ENCODE measurements at regions not wholly inside any gene's neighbourhood (a gene's known extent, or its start where the extent isn't known, plus 50 kb on each side); places are given as distances from the start of the nearest gene placed in this dataset.

DNA sequence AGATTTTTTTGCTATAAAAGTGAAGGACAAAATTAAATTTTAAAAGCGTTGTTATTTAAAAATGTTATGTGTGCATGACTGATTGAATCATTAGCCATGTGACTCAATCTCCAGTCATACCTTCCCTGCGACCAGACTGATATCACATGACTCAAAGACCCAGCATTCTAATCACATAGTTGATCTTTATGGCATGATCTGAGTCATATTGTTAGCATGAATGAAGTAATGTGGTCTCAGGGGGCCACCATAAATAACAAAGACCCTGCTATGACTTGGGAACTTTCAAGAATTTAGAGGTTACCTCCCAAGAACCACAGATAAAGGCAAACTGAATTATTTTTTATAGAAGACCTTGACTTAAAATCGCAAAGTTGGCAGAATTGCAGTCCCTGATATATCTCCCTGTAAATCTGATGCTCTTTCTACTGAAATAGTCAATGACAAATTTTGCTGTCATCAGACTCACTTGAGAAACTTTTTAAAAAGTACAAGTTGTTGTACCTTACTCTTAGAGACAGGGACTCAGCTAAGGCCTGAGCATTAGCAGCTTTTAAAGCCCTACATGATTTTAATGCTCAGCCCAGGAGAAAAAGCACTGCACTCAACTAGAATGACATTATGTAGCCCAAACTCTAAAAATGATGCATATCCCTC lies 717.3 kb downstream of the XPNPEP1 start:
- ATAC-seq (no peak), DNase-seq (ENCODE audit: low read depth, low spot score) (no peak)
- ChIA-PET RAD21 (ENCODE audit: low non-redundant PET in 1 of 2, low total read pairs in 2 of 2, uncharacterized antibody in 2 of 2, unreplicated experiment in 2 of 2) (no interaction called here), CTCF (no interaction called here), POLR2A (no interaction called here)
- Histone ChIP-seq H2AFZ (ENCODE audit: low read depth, low read length, poor library complexity, severe bottlenecking) (no peak overlapping the region), H3K27me3 (ENCODE audit: insufficient read depth, low read length) (no peaks in the 10 kb centered on the region), H3K9ac (ENCODE audit: low read length) (no peak overlapping the region), H3K4me2 (ENCODE audit: low read length) (no peak overlapping the region), H3K79me2 (ENCODE audit: insufficient read depth, low read length) (no peaks in the 10 kb centered on the region), H3K27ac (ENCODE audit: low read depth, low read length) (no peak overlapping the region), H3K9me3 (ENCODE audit: control insufficient read depth in 1 of 2, insufficient read depth in 1 of 2, low read depth in 1 of 2, low read length in 2 of 2) (peaks cover 14 to 30% of the 10 kb centered on the region in 2 experiments; a peak in 2 of 4 replicates), H3K9me2 (ENCODE audit: insufficient read depth) (no peaks in the 10 kb centered on the region), H4K20me1 (ENCODE audit: insufficient read depth) (no peaks in the 10 kb centered on the region), H3K4me1 (ENCODE audit: control insufficient read depth in 1 of 2, insufficient read depth in 2 of 2, low read length in 2 of 2) (no peaks in the 10 kb centered on the region), H3K4me3 (replicated peaks in 1 of 2; ENCODE audit: low read depth in 1 of 2, low read length in 2 of 2) (no peak overlapping the region), H3K36me3 (ENCODE audit: control insufficient read depth in 1 of 2, insufficient read depth in 2 of 2, low read length in 2 of 2) (no peaks in the 10 kb centered on the region)
- no TSS peak for BruUV-seq (replicated peaks)
- TF ChIP-seq POLR2AphosphoS5 (IDR thresholded peaks at IDR 0.05; ENCODE audit: low read depth, low read length) = no peak
- TF ChIP-seq CEBPB (IDR thresholded peaks at IDR 0.05; ENCODE audit: low read depth) = no peak
- TF ChIP-seq, protein P1, sequence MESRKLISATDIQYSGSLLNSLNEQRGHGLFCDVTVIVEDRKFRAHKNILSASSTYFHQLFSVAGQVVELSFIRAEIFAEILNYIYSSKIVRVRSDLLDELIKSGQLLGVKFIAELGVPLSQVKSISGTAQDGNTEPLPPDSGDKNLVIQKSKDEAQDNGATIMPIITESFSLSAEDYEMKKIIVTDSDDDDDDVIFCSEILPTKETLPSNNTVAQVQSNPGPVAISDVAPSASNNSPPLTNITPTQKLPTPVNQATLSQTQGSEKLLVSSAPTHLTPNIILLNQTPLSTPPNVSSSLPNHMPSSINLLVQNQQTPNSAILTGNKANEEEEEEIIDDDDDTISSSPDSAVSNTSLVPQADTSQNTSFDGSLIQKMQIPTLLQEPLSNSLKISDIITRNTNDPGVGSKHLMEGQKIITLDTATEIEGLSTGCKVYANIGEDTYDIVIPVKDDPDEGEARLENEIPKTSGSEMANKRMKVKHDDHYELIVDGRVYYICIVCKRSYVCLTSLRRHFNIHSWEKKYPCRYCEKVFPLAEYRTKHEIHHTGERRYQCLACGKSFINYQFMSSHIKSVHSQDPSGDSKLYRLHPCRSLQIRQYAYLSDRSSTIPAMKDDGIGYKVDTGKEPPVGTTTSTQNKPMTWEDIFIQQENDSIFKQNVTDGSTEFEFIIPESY (IDR thresholded peaks at IDR 0.05; ENCODE audit: extremely low read depth, insufficient replicate concordance, low read length) = no peak
- TF ChIP-seq TCF7L2 (IDR thresholded peaks at IDR 0.05; ENCODE audit: borderline replicate concordance, extremely low read depth, insufficient read depth, insufficient read length) = no peak
- no peak for TF ChIP-seq ZFX (IDR thresholded peaks at IDR 0.05)
- TF ChIP-seq EZH2phosphoT487 (IDR thresholded peaks at IDR 0.05; ENCODE audit: borderline replicate concordance) = no peak
- no peak for TF ChIP-seq SRF (IDR thresholded peaks at IDR 0.05; ENCODE audit: low read depth)
- no peak for TF ChIP-seq POLR2A (IDR thresholded peaks at IDR 0.05; ENCODE audit: borderline replicate concordance, extremely low read depth, insufficient read depth, insufficient read length)
- TF ChIP-seq, protein P2, sequence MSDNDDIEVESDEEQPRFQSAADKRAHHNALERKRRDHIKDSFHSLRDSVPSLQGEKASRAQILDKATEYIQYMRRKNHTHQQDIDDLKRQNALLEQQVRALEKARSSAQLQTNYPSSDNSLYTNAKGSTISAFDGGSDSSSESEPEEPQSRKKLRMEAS (IDR thresholded peaks at IDR 0.05) = no peak
- no peak for TF ChIP-seq CBX3 (IDR thresholded peaks at IDR 0.05; ENCODE audit: low read depth)
- no peak for TF ChIP-seq SIN3A (IDR thresholded peaks at IDR 0.05; ENCODE audit: low read depth)
- TF ChIP-seq, protein P3, sequence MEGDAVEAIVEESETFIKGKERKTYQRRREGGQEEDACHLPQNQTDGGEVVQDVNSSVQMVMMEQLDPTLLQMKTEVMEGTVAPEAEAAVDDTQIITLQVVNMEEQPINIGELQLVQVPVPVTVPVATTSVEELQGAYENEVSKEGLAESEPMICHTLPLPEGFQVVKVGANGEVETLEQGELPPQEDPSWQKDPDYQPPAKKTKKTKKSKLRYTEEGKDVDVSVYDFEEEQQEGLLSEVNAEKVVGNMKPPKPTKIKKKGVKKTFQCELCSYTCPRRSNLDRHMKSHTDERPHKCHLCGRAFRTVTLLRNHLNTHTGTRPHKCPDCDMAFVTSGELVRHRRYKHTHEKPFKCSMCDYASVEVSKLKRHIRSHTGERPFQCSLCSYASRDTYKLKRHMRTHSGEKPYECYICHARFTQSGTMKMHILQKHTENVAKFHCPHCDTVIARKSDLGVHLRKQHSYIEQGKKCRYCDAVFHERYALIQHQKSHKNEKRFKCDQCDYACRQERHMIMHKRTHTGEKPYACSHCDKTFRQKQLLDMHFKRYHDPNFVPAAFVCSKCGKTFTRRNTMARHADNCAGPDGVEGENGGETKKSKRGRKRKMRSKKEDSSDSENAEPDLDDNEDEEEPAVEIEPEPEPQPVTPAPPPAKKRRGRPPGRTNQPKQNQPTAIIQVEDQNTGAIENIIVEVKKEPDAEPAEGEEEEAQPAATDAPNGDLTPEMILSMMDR (IDR thresholded peaks at IDR 0.05 in 2 of 3, conservative IDR thresholded peaks at IDR 0.05 in 1 of 3; ENCODE audit: borderline replicate concordance in 1 of 3, insufficient read depth in 1 of 3, low read depth in 2 of 3, low read length in 2 of 3) = no peak
- no peak for TF ChIP-seq EZH2 (IDR thresholded peaks at IDR 0.05)
- TF ChIP-seq, protein P4, sequence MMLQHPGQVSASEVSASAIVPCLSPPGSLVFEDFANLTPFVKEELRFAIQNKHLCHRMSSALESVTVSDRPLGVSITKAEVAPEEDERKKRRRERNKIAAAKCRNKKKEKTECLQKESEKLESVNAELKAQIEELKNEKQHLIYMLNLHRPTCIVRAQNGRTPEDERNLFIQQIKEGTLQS (IDR thresholded peaks at IDR 0.05) = no peak
- no peak for TF ChIP-seq EGR1 (IDR thresholded peaks at IDR 0.05; ENCODE audit: low read depth)
- no peak for TF ChIP-seq JUND (IDR thresholded peaks at IDR 0.05)
- intact Hi-C loops (cut with micrococcal nuclease) = no loop called here

Measured in HCT116 (cell line).